ENCODE measurements at regions not wholly inside any gene's neighbourhood (a gene's known extent, or its start where the extent isn't known, plus 50 kb on each side); places are given as distances from the start of the nearest gene placed in this dataset.

- ChIA-PET POLR2A (no interaction called here), CTCF (no interaction called here)
- no peak for DNase-seq (ENCODE audit: extremely low spot score)
- TF ChIP-seq BHLHE40 (IDR thresholded peaks at IDR 0.05; ENCODE audit: borderline replicate concordance) (no peak), FOXA1 (IDR thresholded peaks at IDR 0.05) (no peak), TARDBP (IDR thresholded peaks at IDR 0.05) (no peak), SUZ12 (IDR thresholded peaks at IDR 0.05) (no peak), FOXM1 (IDR thresholded peaks at IDR 0.05; ENCODE audit: borderline replicate concordance) (no peak), ELF4 (IDR thresholded peaks at IDR 0.05) (no peak), SP1 (IDR thresholded peaks at IDR 0.05) (no peak), CTBP1 (IDR thresholded peaks at IDR 0.05; ENCODE audit: borderline replicate concordance) (no peak), HDGF (IDR thresholded peaks at IDR 0.05; ENCODE audit: borderline replicate concordance) (no peak), ARNT (IDR thresholded peaks at IDR 0.05) (no peak), L3MBTL2 (conservative IDR thresholded peaks at IDR 0.05) (no peak), NFRKB (IDR thresholded peaks at IDR 0.05) (no peak), LEF1 (IDR thresholded peaks at IDR 0.05; ENCODE audit: borderline replicate concordance) (no peak), PKNOX1 (IDR thresholded peaks at IDR 0.05) (no peak), FOXK2 (IDR thresholded peaks at IDR 0.05) (no peak), ZNF384 (IDR thresholded peaks at IDR 0.05) (no peak)
These were observed 58.0 kb upstream of the KRAS start for GRCh38 chr12:25308756-25309155.

GRCh38 chr12:25307818-25308217 lies 57.1 kb upstream of the KRAS start:
- TF ChIP-seq HDGF (IDR thresholded peaks at IDR 0.05; ENCODE audit: borderline replicate concordance) (no peak), FOXM1 (IDR thresholded peaks at IDR 0.05; ENCODE audit: borderline replicate concordance) (no peak), FOXK2 (IDR thresholded peaks at IDR 0.05) (no peak), CTBP1 (IDR thresholded peaks at IDR 0.05; ENCODE audit: borderline replicate concordance) (no peak), PKNOX1 (IDR thresholded peaks at IDR 0.05) (no peak), LEF1 (IDR thresholded peaks at IDR 0.05; ENCODE audit: borderline replicate concordance) (no peak), ELF4 (IDR thresholded peaks at IDR 0.05) (no peak), BHLHE40 (IDR thresholded peaks at IDR 0.05; ENCODE audit: borderline replicate concordance) (no peak), SUZ12 (IDR thresholded peaks at IDR 0.05) (no peak), ARNT (IDR thresholded peaks at IDR 0.05) (no peak), ZNF384 (IDR thresholded peaks at IDR 0.05) (no peak), TARDBP (IDR thresholded peaks at IDR 0.05) (no peak), FOXA1 (IDR thresholded peaks at IDR 0.05) (no peak)
- ChIA-PET CTCF (no interaction called here), POLR2A (interaction anchor here (1.0 kb wide), 1 partner anchor 45 kb away, joined by 3 read pairs; no protein-coding TSS in a partner anchor)
- DNase-seq (ENCODE audit: extremely low spot score): no peak

- ChIA-PET CTCF (interaction anchor here (0.7 kb wide), 1 partner anchor 549 kb away, joined by 3 read pairs; no protein-coding TSS in a partner anchor), POLR2A (no interaction called here)
- TF ChIP-seq FOXA1 (IDR thresholded peaks at IDR 0.05): no peak
- TF ChIP-seq SUZ12 (IDR thresholded peaks at IDR 0.05): no peak
- TF ChIP-seq FOXK2 (IDR thresholded peaks at IDR 0.05): no peak
- no peak for TF ChIP-seq BHLHE40 (IDR thresholded peaks at IDR 0.05; ENCODE audit: borderline replicate concordance)
- TF ChIP-seq CTBP1 (IDR thresholded peaks at IDR 0.05; ENCODE audit: borderline replicate concordance): no peak
- no peak for TF ChIP-seq NFRKB (IDR thresholded peaks at IDR 0.05)
- no peak for TF ChIP-seq L3MBTL2 (conservative IDR thresholded peaks at IDR 0.05)
- TF ChIP-seq ARNT (IDR thresholded peaks at IDR 0.05): no peak
- TF ChIP-seq HDGF (IDR thresholded peaks at IDR 0.05; ENCODE audit: borderline replicate concordance): no peak
- DNase-seq (ENCODE audit: extremely low spot score): no peak
These were observed 51.1 kb upstream of the KRAS start for GRCh38 chr12:25301798-25302197.
